ENCODE measurements at regions not wholly inside any gene's neighbourhood (a gene's known extent, or its start where the extent isn't known, plus 50 kb on each side); places are given as distances from the start of the nearest gene placed in this dataset.
"Not testable (repeated sequence)": the region's sequence is repeated elsewhere in the genome, so short reads cannot be mapped to it uniquely, and the experiment has no call there.

- DNase-seq (ENCODE audit: low read depth in 2 of 2) = no peak
Measured at GRCh38 chr1:232346844-232347243, 283.1 kb downstream of the SIPA1L2 start.

GRCh38 chr1:232344791-232345399 lies 285.0 kb downstream of the SIPA1L2 start:
- no peak for DNase-seq (ENCODE audit: low read depth in 2 of 2)

GRCh38 chr1:232344186-232344585 lies 285.7 kb downstream of the SIPA1L2 start:
- DNase-seq (ENCODE audit: low read depth in 2 of 2) = not testable (repeated sequence)

GRCh38 chr1:232340446-232340845 lies 289.5 kb downstream of the SIPA1L2 start:
- DNase-seq (ENCODE audit: low read depth in 2 of 2) = no peak

- no peak for DNase-seq (ENCODE audit: low read depth in 2 of 2)
Measured at GRCh38 chr1:232339073-232339472, 290.9 kb downstream of the SIPA1L2 start.

GRCh38 chr1:232335741-232336293 lies 294.1 kb downstream of the SIPA1L2 start:
- DNase-seq (ENCODE audit: low read depth in 2 of 2) = no peak

- DNase-seq (ENCODE audit: low read depth in 2 of 2) = no peak
Measured at GRCh38 chr1:232335261-232335660, 294.7 kb downstream of the SIPA1L2 start.

- no peak for DNase-seq (ENCODE audit: low read depth in 2 of 2)
Measured at GRCh38 chr1:232334811-232335210, 295.1 kb downstream of the SIPA1L2 start.

- no peak for DNase-seq (ENCODE audit: low read depth in 2 of 2)
Measured at GRCh38 chr1:232334246-232334645, 295.7 kb downstream of the SIPA1L2 start.

GRCh38 chr1:232333419-232333767 lies 296.5 kb downstream of the SIPA1L2 start:
- DNase-seq (ENCODE audit: low read depth in 2 of 2) = no peak

GRCh38 chr1:232332710-232333418 lies 297.1 kb downstream of the SIPA1L2 start:
- DNase-seq (ENCODE audit: low read depth in 2 of 2) = not testable (repeated sequence)

- no peak for DNase-seq (ENCODE audit: low read depth in 2 of 2)
Measured at GRCh38 chr1:232329103-232329813, 300.7 kb downstream of the SIPA1L2 start.

GRCh38 chr1:232328486-232329102 lies 301.3 kb downstream of the SIPA1L2 start:
- DNase-seq (ENCODE audit: low read depth in 2 of 2) = no peak

- DNase-seq (ENCODE audit: low read depth in 2 of 2) = no peak
Measured at GRCh38 chr1:232327899-232328298, 302.0 kb downstream of the SIPA1L2 start.

- no peak for DNase-seq (ENCODE audit: low read depth in 2 of 2)
Measured at GRCh38 chr1:232327269-232327668, 302.7 kb downstream of the SIPA1L2 start.

GRCh38 chr1:232322162-232322734 lies 307.7 kb downstream of the SIPA1L2 start:
- DNase-seq (ENCODE audit: low read depth in 2 of 2) = no peak

GRCh38 chr1:232319518-232320210 lies 310.3 kb downstream of the SIPA1L2 start:
- no peak for DNase-seq (ENCODE audit: low read depth in 2 of 2)

GRCh38 chr1:232319072-232319471 lies 310.9 kb downstream of the SIPA1L2 start:
- no peak for DNase-seq (ENCODE audit: low read depth in 2 of 2)

- DNase-seq (ENCODE audit: low read depth in 2 of 2) = no peak
Measured at GRCh38 chr1:232318143-232318542, 311.8 kb downstream of the SIPA1L2 start.

- no peak for DNase-seq (ENCODE audit: low read depth in 2 of 2)
Measured at GRCh38 chr1:232317350-232317749, 312.6 kb downstream of the SIPA1L2 start.

- DNase-seq (ENCODE audit: low read depth in 2 of 2) = no peak
Measured at GRCh38 chr1:232316864-232317263, 313.1 kb downstream of the SIPA1L2 start.

Measured in stimulated activated CD4-positive, alpha-beta T cell treated with anti-CD3 and anti-CD28 coated beads, Interleukin-12 subunit alpha, Interleukin-12 subunit beta, amount 100 ng/mL, for 24 hours (primary cell).